Breast epithelium (tissue), 4 donors: ENCODE measurements at regions not wholly inside any gene's neighbourhood (a gene's known extent, or its start where the extent isn't known, plus 50 kb on each side); places are given as distances from the start of the nearest gene placed in this dataset.

Experiments used
- DNase-seq, 2 donors: peaks; one replicate each; pipeline ENCODE4 v3.0.0-alpha.2; 2019; ENCODE audit warnings: low spot score in 2 of 2
- H3K27ac ChIP-seq, 2 donors: fragments of 200-600 bp; sonication (generic) in 1 of 2; one replicate each; pipeline ENCODE4 v1.5.1; 2016 to 2019; ENCODE audit warnings: mild to moderate bottlenecking in 1 of 2
- H3K27me3 ChIP-seq, 2 donors: fragments of 200-600 bp; sonication (generic) in 1 of 2; one replicate each; pipeline versions ENCODE4 v1.5.1 to v1.6.0; 2017 to 2019; ENCODE audit warnings: control low read depth in 1 of 2, mild to moderate bottlenecking in 1 of 2
- H3K36me3 ChIP-seq: fragments of 200-600 bp; one replicate; pipeline ENCODE4 v1.5.1; 2019
- H3K4me1 ChIP-seq, 2 donors: fragments of 200-600 bp; sonication (generic); one replicate each; pipeline ENCODE4 v1.5.1; 2016 to 2019; ENCODE audit warnings: control low read depth in 1 of 2
- H3K4me3 ChIP-seq, 3 donors: fragments of 200-600 bp; sonication (generic); 1 replicate in 2 of 3; 2 replicates in 1 of 3; pipeline ENCODE4 v1.5.1; 2016 to 2019; ENCODE audit warnings: mild to moderate bottlenecking in 3 of 3, moderate library complexity in 2 of 3
- H3K9me3 ChIP-seq, 2 donors: fragments of 200-600 bp; sonication (generic) in 1 of 2; one replicate each; pipeline ENCODE4 v1.5.1; 2016 to 2019; ENCODE audit warnings: control low read depth in 1 of 2
- POLR2A ChIP-seq: fragments of 450-650 bp; IDR thresholded peaks from one replicate; pipeline ENCODE4 v1.6.1; 2016; ENCODE audit warnings: antibody characterized with exemption, mild to moderate bottlenecking, moderate library complexity
- POLR2AphosphoS5 ChIP-seq, 3 donors: sonication (generic); formaldehyde crosslinking; IDR thresholded peaks; one replicate each; pipeline ENCODE4 v1.6.1; 2017; ENCODE audit warnings: antibody characterized with exemption in 3 of 3
- intact Hi-C: fragments of 100-400 bp; cut with DNase I; formaldehyde crosslinking; loops from one replicate; pipeline ENCODE4 v1.15.1; 2023; ENCODE audit warnings: low total_unique reads
- TF ChIP-seq, protein P1 (sequence below), 3 donors: fragments of 450-650 bp; IDR thresholded peaks; one replicate each; pipeline ENCODE4 v1.5.1; 2016 to 2017; ENCODE audit warnings: antibody characterized with exemption in 3 of 3, mild to moderate bottlenecking in 3 of 3, moderate library complexity in 3 of 3

DNA sequence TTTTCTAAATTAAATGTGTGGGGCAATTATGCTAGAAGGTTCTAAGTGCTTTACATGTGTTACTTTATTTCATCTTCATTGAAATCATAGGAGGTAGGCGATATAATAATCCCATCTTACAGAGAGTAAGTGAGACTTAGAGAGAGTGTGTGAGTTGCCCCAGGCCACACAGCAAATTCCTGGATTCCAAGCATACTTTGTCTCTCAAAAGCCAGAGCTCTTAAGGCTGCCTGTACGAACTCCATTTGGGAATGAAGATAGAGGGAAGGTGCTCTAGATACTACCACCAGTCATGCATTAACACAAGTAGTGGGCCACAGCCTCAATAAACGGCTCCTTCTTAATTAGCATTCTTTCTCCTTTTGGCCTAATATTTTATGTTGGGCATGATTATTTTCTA, 170.1 kb downstream of the SIPA1L2 start:
- intact Hi-C loops = no loop called here
- no peaks in the 10 kb centered on the region for H3K4me1 ChIP-seq
- H3K4me3 ChIP-seq = no peak overlapping the region
- H3K9me3 ChIP-seq = no peaks in the 10 kb centered on the region
- no peak overlapping the region for H3K27ac ChIP-seq
- TF ChIP-seq POLR2AphosphoS5 (IDR thresholded peaks at IDR 0.05) = no peak
- TF ChIP-seq, protein P1, sequence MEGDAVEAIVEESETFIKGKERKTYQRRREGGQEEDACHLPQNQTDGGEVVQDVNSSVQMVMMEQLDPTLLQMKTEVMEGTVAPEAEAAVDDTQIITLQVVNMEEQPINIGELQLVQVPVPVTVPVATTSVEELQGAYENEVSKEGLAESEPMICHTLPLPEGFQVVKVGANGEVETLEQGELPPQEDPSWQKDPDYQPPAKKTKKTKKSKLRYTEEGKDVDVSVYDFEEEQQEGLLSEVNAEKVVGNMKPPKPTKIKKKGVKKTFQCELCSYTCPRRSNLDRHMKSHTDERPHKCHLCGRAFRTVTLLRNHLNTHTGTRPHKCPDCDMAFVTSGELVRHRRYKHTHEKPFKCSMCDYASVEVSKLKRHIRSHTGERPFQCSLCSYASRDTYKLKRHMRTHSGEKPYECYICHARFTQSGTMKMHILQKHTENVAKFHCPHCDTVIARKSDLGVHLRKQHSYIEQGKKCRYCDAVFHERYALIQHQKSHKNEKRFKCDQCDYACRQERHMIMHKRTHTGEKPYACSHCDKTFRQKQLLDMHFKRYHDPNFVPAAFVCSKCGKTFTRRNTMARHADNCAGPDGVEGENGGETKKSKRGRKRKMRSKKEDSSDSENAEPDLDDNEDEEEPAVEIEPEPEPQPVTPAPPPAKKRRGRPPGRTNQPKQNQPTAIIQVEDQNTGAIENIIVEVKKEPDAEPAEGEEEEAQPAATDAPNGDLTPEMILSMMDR (IDR thresholded peaks at IDR 0.05) = no peak
- TF ChIP-seq POLR2A = no peak
- no peaks in the 10 kb centered on the region for H3K27me3 ChIP-seq
- H3K36me3 ChIP-seq = no peaks in the 10 kb centered on the region
- no peak for DNase-seq

DNA sequence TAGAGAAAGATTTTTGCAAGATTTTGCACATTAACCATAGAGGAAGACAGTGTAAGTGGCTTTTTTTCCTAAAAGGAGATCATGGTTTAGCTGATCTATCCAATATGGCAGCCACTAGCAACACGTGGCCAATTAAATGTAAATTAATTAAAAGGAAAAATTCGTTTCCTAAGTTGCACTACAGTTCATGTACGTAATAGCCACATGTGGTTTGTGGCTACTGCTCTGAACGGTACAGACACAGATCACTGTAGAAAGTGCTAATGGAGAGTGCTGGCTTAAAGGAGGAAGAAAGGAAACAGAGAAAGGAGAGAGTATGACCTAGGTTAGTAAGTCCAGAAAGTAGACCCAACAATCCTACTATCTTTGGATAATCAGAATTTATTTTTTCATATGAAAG, 170.8 kb downstream of the SIPA1L2 start:
- Histone ChIP-seq H3K4me1 (no peaks in the 10 kb centered on the region), H3K9me3 (no peaks in the 10 kb centered on the region), H3K27ac (no peak overlapping the region), H3K4me3 (no peak overlapping the region), H3K27me3 (no peaks in the 10 kb centered on the region), H3K36me3 (no peaks in the 10 kb centered on the region)
- no peak for DNase-seq
- TF ChIP-seq POLR2AphosphoS5 (IDR thresholded peaks at IDR 0.05) = no peak
- TF ChIP-seq, protein P1 (IDR thresholded peaks at IDR 0.05) = no peak
- no peak for TF ChIP-seq POLR2A
- intact Hi-C loops = no loop called here

DNA sequence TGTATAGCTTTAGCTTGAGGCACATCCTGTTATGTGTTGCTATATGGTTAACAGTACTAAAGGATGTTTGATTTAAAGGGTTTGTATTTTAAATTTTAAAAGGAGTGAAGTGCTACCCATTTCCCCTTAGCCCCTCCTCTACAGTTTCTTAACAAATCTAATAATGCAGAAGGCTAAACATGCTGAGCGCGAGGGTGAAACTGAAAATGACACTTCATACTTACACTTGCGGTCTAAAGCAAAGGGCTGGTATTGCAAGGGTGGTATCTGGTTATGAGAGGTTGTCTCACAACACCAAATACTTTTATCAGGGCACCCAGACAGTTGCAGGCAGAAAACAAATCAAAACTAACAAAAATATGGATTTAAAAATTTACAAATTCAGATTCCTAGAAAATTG, 172.3 kb downstream of the SIPA1L2 start:
- TF ChIP-seq, protein P1 (IDR thresholded peaks at IDR 0.05) = no peak
- TF ChIP-seq POLR2A (no peak), POLR2AphosphoS5 (IDR thresholded peaks at IDR 0.05) (no peak)
- H3K4me1 ChIP-seq = no peaks in the 10 kb centered on the region
- DNase-seq = no peak
- intact Hi-C loops = no loop called here
- H3K36me3 ChIP-seq = no peaks in the 10 kb centered on the region
- H3K27ac ChIP-seq = no peak overlapping the region
- no peaks in the 10 kb centered on the region for H3K27me3 ChIP-seq
- H3K9me3 ChIP-seq = no peaks in the 10 kb centered on the region
- no peak overlapping the region for H3K4me3 ChIP-seq

DNA sequence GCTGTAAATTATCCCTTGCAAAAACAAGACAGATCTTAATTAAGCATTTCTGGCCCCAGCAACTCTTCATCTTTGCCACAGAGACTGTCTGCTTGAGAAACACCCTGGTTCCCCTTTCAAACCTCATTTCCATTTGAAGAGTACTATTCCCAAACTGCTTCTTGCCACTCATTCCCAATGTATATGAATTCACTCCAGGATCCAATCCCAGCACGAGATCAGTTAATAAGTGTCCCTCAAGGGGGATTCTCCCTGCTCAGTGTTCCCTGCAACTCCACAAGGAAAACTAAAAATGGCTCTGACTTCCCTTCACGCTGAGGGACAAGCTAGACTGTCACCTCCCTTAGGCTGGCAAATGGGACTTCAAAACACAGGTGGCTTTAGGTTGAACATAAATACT, 173.2 kb downstream of the SIPA1L2 start:
- intact Hi-C loops = no loop called here

DNA sequence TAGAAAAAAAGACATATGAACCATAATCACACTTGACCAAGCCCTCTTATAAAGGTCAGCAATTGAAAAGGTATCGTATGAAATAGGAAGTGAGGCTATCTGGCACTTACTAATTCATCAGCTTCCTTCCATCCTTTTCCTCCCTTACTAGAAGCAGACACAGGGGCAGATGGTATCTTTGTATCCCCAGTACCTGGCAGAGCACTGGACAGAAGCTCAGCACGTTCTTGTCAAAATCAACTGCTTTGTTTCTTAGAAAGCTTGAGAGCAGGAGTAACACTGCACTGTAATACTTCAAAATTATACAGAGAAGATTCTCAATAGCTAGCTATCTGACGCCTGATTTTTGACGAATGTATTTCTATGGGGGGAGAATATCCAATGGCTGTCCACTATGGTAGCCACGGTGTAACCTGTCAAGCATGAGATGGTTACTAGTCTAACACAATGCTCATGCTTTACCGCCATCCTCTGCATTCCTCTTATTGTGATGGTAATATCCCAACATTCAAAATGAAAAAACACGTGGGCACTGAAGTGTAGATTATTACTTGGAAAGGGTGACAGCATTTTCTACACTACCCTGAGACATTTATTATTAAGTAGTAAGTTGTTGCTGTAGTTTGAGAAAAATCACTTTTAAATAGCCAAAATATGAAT, 175.6 kb downstream of the SIPA1L2 start:
- Histone ChIP-seq H3K9me3 (no peaks in the 10 kb centered on the region), H3K36me3 (no peaks in the 10 kb centered on the region), H3K27me3 (no peaks in the 10 kb centered on the region), H3K4me3 (no peak overlapping the region), H3K4me1 (no peaks in the 10 kb centered on the region), H3K27ac (no peak overlapping the region)
- intact Hi-C loops = no loop called here
- DNase-seq = no peak
- TF ChIP-seq, protein P1 (IDR thresholded peaks at IDR 0.05) = no peak
- TF ChIP-seq POLR2A (no peak), POLR2AphosphoS5 (IDR thresholded peaks at IDR 0.05) (no peak)

More for the DNA sequence above, 173.2 kb downstream of the SIPA1L2 start:
- H3K9me3 ChIP-seq = no peaks in the 10 kb centered on the region
- no peak for DNase-seq
- H3K36me3 ChIP-seq = no peaks in the 10 kb centered on the region
- no peaks in the 10 kb centered on the region for H3K4me1 ChIP-seq
- H3K27ac ChIP-seq = no peak overlapping the region
- no peak overlapping the region for H3K4me3 ChIP-seq
- TF ChIP-seq POLR2A (no peak), POLR2AphosphoS5 (IDR thresholded peaks at IDR 0.05) (no peak)
- TF ChIP-seq, protein P1 (IDR thresholded peaks at IDR 0.05) = no peak
- H3K27me3 ChIP-seq = no peaks in the 10 kb centered on the region
